ENCODE measurements at regions not wholly inside any gene's neighbourhood (a gene's known extent, or its start where the extent isn't known, plus 50 kb on each side); places are given as distances from the start of the nearest gene placed in this dataset.

DNA sequence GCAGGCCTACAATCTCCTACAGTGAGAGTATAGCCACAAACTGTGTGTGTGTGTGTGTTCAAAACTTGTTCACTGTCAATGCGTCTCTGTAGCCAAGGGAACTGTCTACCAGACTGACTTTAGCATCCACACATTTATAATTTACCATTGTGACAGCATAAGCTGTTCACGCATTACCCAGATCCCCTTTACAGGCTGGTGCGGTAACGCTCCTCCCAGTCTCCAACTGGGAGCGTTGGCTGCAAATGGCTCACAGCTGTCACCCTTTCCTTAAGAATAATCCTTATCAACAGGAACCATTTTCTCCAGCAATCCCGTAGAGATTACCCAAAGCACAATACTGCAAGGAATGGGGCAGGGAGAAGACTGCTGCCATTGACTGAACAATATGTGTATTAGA is 199.5 kb downstream of the GPAM start:
- H3K27me3 ChIP-seq (replicated peaks in 1 of 4; ENCODE audit: control insufficient read depth in 3 of 4, extremely low read depth in 1 of 4, insufficient read depth in 3 of 4, low read length in 3 of 4): no peaks in the 10 kb centered on the region
- TF ChIP-seq NANOG (IDR thresholded peaks at IDR 0.05; ENCODE audit: insufficient read depth, low read depth, low read length, poor library complexity, severe bottlenecking): no peak
- no peak for TF ChIP-seq KDM5A (IDR thresholded peaks at IDR 0.05; ENCODE audit: low read length)
- no peak for TF ChIP-seq SIRT6 (IDR thresholded peaks at IDR 0.05; ENCODE audit: low read length)
- no peak for TF ChIP-seq YY1 (IDR thresholded peaks at IDR 0.05; ENCODE audit: low read depth, low read length)
- TF ChIP-seq, protein P1, sequence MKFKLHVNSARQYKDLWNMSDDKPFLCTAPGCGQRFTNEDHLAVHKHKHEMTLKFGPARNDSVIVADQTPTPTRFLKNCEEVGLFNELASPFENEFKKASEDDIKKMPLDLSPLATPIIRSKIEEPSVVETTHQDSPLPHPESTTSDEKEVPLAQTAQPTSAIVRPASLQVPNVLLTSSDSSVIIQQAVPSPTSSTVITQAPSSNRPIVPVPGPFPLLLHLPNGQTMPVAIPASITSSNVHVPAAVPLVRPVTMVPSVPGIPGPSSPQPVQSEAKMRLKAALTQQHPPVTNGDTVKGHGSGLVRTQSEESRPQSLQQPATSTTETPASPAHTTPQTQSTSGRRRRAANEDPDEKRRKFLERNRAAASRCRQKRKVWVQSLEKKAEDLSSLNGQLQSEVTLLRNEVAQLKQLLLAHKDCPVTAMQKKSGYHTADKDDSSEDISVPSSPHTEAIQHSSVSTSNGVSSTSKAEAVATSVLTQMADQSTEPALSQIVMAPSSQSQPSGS (IDR thresholded peaks at IDR 0.05; ENCODE audit: low read length): no peak
- TF ChIP-seq RAD21 (IDR thresholded peaks at IDR 0.05 in 1 of 2, conservative IDR thresholded peaks at IDR 0.05 in 1 of 2; ENCODE audit: low read depth in 2 of 2, low read length in 2 of 2): no peak
- TF ChIP-seq SUZ12 (IDR thresholded peaks at IDR 0.05; ENCODE audit: low read length): no peak
- no peak for TF ChIP-seq MAFK (IDR thresholded peaks at IDR 0.05; ENCODE audit: low read depth, low read length)
- TF ChIP-seq SRF (IDR thresholded peaks at IDR 0.05; ENCODE audit: low read depth, low read length): no peak
- TF ChIP-seq CEBPB (IDR thresholded peaks at IDR 0.05; ENCODE audit: low read depth, low read length): no peak
- no peak for TF ChIP-seq JUN (IDR thresholded peaks at IDR 0.05; ENCODE audit: low read depth, low read length)
- TF ChIP-seq TAF7 (optimal IDR thresholded peaks at IDR 0.05; ENCODE audit: borderline replicate concordance, low read depth, low read length): no peak
- no peak for TF ChIP-seq TAF1 (IDR thresholded peaks at IDR 0.05; ENCODE audit: low read depth, low read length)
- TF ChIP-seq SIX5 (IDR thresholded peaks at IDR 0.05; ENCODE audit: low read depth, low read length): no peak

More for the DNA sequence above, 199.5 kb downstream of the GPAM start:
- no peak overlapping the region for H3K14ac ChIP-seq (ENCODE audit: insufficient read length)
- no peak overlapping the region for H2BK5ac ChIP-seq (ENCODE audit: low read depth, low read length)
- no peak overlapping the region for H2AK5ac ChIP-seq (ENCODE audit: low read depth, low read length)
- no peak overlapping the region for H3K4me3 ChIP-seq (ENCODE audit: extremely low read depth in 1 of 4, insufficient read depth in 2 of 4, low read depth in 3 of 4, low read length in 4 of 4)
- POLR2A ChIA-PET (ENCODE audit: partially characterized antibody): no interaction called here
- WGBS, 2 experiments (ENCODE audit: extremely low coverage in 1 of 2, insufficient coverage in 1 of 2, insufficient read length in 1 of 2, insufficient replicate concordance in 2 of 2, low coverage in 1 of 2, low lambda C conversion rate in 2 of 2, missing lambda C conversion rate in 1 of 2): 92% methylated on average over 6 of the region's 6 CpGs; no CpG with 5 or more reads in 1 of the 2 experiments
- H3K56ac ChIP-seq (replicated peaks; ENCODE audit: insufficient read length, low read depth, low read length): no peak overlapping the region
- DNase-seq (ENCODE audit: low read depth in 1 of 2, low spot score in 2 of 2) (no peak), FAIRE-seq (no peak)
- H3K79me2 ChIP-seq (ENCODE audit: control insufficient read depth in 1 of 2, insufficient read depth in 2 of 2, low read length in 2 of 2): no peaks in the 10 kb centered on the region
- H4K20me1 ChIP-seq (replicated peaks in 1 of 2; ENCODE audit: control insufficient read depth in 1 of 2, insufficient read depth in 2 of 2, low read length in 2 of 2): no peaks in the 10 kb centered on the region
- H2BK12ac ChIP-seq (ENCODE audit: low read depth, low read length): no peak overlapping the region
- no peak overlapping the region for H3K23ac ChIP-seq (ENCODE audit: insufficient read length)
- no peak overlapping the region for H3K4ac ChIP-seq (replicated peaks; ENCODE audit: insufficient read length, low read depth, low read length)
- no peak overlapping the region for H2BK20ac ChIP-seq (ENCODE audit: low read length)
- H3K9ac ChIP-seq (replicated peaks in 1 of 4; ENCODE audit: extremely low read depth in 1 of 4, low read depth in 3 of 4, low read length in 3 of 4): no peak overlapping the region
- H3K18ac ChIP-seq (ENCODE audit: extremely low read depth, low read length): no peak overlapping the region
- H3K4me2 ChIP-seq (ENCODE audit: insufficient read depth in 1 of 2, low read depth in 2 of 2, low read length in 2 of 2): no peak overlapping the region
- no peaks in the 10 kb centered on the region; the same call in 1 of the 2 replicates for H3K23me2 ChIP-seq (ENCODE audit: low read depth, low read length)
- no peak overlapping the region for H2BK120ac ChIP-seq (replicated peaks; ENCODE audit: low read depth, low read length)
- no peak overlapping the region for H2BK15ac ChIP-seq (ENCODE audit: low read length)
- no peak overlapping the region for H4K91ac ChIP-seq (replicated peaks; ENCODE audit: insufficient read length, low read length)
- no peaks in the 10 kb centered on the region for H3K36me3 ChIP-seq (ENCODE audit: control insufficient read depth in 2 of 4, insufficient read depth in 4 of 4, low read length in 3 of 4)
- CTCF ChIA-PET (ENCODE audit: partially characterized antibody): interaction anchor here (0.6 to 1.6 kb wide), 4 partner anchors 19 to 325 kb away, joined by 3 to 4 read pairs (median 4); no protein-coding TSS in a partner anchor
- H3K27ac ChIP-seq (ENCODE audit: low read depth, low read length): no peak overlapping the region
- peaks cover 0 to 3% (median 0%) of the 10 kb centered on the region in 4 experiments; a peak in 1 of 7 replicates for H3K4me1 ChIP-seq (replicated peaks in 1 of 4; ENCODE audit: control insufficient read depth in 3 of 4, insufficient read depth in 4 of 4, low read length in 3 of 4)
- no peaks in the 10 kb centered on the region for H3K9me3 ChIP-seq (ENCODE audit: insufficient read depth in 2 of 2, low read depth in 1 of 2, low read length in 1 of 2)
- H3K79me1 ChIP-seq (ENCODE audit: low read depth, low read length): no peaks in the 10 kb centered on the region
- H4K8ac ChIP-seq (ENCODE audit: extremely low read depth, insufficient read depth, low read length): no peak overlapping the region
- H4K5ac ChIP-seq (ENCODE audit: insufficient read length, low read depth, low read length): no peak overlapping the region
- H2AFZ ChIP-seq (ENCODE audit: low read length): no peak overlapping the region

Measured in H1 (cell line).